ENCODE measurements at regions not wholly inside any gene's neighbourhood (a gene's known extent, or its start where the extent isn't known, plus 50 kb on each side); places are given as distances from the start of the nearest gene placed in this dataset.
A peak's percentile ranks its signal among the peaks of the same experiment; 100 is the strongest.

DNA sequence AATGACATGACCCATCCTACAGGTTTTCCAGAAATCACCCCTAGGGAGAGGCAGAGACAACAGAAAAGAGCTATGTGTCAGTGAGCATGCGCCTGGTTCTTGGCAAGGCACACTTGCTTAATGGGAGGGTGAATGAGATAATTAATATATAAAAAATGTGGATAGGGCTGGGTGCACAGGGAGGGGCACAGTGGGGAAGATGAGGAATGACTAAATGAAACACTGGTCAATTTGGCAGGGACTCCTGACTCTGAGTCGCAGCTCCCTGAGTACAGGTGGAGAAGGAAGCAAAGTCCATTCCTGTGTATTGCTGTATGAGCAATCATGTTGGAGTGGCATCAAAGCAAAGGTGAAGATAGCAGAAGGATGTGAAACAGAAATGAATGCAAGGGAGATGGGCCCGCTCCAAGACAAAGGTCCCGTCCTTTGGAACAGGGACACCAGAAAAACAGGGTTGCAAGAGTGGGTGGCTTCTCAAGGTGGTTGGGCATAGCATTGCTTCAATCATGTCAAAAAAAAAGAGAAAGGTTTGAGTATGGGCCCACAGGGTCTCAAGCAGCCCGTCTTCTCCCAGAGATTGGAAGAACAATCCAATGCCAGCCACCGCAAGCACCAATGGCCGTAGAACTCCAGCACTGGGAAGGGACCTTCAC lies 278.4 kb upstream of the AGTR2 start (continued):
- TF ChIP-seq, protein P1, sequence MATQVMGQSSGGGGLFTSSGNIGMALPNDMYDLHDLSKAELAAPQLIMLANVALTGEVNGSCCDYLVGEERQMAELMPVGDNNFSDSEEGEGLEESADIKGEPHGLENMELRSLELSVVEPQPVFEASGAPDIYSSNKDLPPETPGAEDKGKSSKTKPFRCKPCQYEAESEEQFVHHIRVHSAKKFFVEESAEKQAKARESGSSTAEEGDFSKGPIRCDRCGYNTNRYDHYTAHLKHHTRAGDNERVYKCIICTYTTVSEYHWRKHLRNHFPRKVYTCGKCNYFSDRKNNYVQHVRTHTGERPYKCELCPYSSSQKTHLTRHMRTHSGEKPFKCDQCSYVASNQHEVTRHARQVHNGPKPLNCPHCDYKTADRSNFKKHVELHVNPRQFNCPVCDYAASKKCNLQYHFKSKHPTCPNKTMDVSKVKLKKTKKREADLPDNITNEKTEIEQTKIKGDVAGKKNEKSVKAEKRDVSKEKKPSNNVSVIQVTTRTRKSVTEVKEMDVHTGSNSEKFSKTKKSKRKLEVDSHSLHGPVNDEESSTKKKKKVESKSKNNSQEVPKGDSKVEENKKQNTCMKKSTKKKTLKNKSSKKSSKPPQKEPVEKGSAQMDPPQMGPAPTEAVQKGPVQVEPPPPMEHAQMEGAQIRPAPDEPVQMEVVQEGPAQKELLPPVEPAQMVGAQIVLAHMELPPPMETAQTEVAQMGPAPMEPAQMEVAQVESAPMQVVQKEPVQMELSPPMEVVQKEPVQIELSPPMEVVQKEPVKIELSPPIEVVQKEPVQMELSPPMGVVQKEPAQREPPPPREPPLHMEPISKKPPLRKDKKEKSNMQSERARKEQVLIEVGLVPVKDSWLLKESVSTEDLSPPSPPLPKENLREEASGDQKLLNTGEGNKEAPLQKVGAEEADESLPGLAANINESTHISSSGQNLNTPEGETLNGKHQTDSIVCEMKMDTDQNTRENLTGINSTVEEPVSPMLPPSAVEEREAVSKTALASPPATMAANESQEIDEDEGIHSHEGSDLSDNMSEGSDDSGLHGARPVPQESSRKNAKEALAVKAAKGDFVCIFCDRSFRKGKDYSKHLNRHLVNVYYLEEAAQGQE (IDR thresholded peaks at IDR 0.05; ENCODE audit: low read depth, low read length): no peak
- TF ChIP-seq SP1 (IDR thresholded peaks at IDR 0.05; ENCODE audit: low read depth, low read length) (no peak), HDAC2 (IDR thresholded peaks at IDR 0.05) (no peak), POU2F2 (IDR thresholded peaks at IDR 0.05; ENCODE audit: borderline replicate concordance, low read depth, low read length) (no peak), NBN (IDR thresholded peaks at IDR 0.05) (no peak), ASH2L (IDR thresholded peaks at IDR 0.05; ENCODE audit: borderline replicate concordance, low read depth) (no peak), RUNX3 (IDR thresholded peaks at IDR 0.05; ENCODE audit: low read length) (no peak), MTA2 (IDR thresholded peaks at IDR 0.05; ENCODE audit: low read depth) (no peak)

DNA sequence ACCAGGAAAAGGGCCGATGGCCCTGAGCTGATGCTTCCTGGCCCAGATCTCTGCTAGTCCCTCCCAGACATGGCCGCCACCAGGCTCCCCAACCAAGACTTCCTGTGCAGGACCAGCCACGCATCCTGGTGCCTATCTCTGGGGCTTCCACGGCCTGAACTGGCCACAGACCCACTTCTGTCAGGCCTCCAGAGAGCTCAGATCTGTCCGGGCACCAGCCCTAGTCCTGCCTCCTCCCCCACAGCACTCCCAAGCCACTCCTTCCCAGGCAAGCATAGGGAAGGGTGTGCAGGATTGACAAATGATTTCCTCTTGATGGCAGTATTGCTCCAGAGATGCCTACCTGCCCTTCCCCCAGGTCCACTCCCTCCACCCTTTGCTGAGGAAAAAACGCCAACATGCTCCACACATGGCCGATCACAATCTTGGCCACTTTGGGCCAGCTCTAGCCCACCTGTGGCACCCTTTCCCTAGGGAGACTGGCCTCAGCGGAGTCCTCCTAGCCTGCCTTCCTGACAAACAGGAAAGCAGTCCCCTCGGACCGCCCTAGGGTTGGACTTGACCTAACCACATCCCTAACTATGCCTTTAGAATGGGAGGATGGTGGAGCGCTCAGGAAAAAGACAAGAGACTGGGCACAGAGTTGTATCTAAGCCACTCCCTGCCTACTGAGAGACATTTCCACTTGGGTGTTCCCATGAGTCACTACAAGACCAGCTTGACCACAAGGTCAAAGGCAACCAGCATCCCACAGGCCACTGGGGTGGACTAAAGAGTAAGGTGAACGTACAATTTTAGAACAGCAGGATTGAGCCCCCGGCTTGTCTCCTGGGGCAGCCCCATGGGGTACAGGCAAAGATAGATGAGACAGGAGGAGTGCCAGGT lies 277.5 kb upstream of the AGTR2 start:
- ChIA-PET CTCF (no interaction called here), SMC1A (ENCODE audit: uncharacterized antibody, unreplicated experiment) (interaction anchor here (2.0 kb wide), 1 partner anchor 55 kb away, joined by 5 read pairs; no protein-coding TSS in a partner anchor)
- TF ChIP-seq FOS (IDR thresholded peaks at IDR 0.05; ENCODE audit: borderline replicate concordance, extremely low read depth, insufficient read length) (no peak), SIN3A (IDR thresholded peaks at IDR 0.05; ENCODE audit: low read depth, low read length) (no peak), SREBF2 (IDR thresholded peaks at IDR 0.05; ENCODE audit: low read length) (no peak), SUZ12 (IDR thresholded peaks at IDR 0.05; ENCODE audit: unreplicated experiment) (no peak), MYC (IDR thresholded peaks at IDR 0.05; ENCODE audit: insufficient read depth, insufficient read length, insufficient replicate concordance, low read length, severe bottlenecking) (no peak)
- TF ChIP-seq, protein P2, sequence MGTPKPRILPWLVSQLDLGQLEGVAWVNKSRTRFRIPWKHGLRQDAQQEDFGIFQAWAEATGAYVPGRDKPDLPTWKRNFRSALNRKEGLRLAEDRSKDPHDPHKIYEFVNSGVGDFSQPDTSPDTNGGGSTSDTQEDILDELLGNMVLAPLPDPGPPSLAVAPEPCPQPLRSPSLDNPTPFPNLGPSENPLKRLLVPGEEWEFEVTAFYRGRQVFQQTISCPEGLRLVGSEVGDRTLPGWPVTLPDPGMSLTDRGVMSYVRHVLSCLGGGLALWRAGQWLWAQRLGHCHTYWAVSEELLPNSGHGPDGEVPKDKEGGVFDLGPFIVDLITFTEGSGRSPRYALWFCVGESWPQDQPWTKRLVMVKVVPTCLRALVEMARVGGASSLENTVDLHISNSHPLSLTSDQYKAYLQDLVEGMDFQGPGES (IDR thresholded peaks at IDR 0.05): no peak
- TF ChIP-seq, protein P3, sequence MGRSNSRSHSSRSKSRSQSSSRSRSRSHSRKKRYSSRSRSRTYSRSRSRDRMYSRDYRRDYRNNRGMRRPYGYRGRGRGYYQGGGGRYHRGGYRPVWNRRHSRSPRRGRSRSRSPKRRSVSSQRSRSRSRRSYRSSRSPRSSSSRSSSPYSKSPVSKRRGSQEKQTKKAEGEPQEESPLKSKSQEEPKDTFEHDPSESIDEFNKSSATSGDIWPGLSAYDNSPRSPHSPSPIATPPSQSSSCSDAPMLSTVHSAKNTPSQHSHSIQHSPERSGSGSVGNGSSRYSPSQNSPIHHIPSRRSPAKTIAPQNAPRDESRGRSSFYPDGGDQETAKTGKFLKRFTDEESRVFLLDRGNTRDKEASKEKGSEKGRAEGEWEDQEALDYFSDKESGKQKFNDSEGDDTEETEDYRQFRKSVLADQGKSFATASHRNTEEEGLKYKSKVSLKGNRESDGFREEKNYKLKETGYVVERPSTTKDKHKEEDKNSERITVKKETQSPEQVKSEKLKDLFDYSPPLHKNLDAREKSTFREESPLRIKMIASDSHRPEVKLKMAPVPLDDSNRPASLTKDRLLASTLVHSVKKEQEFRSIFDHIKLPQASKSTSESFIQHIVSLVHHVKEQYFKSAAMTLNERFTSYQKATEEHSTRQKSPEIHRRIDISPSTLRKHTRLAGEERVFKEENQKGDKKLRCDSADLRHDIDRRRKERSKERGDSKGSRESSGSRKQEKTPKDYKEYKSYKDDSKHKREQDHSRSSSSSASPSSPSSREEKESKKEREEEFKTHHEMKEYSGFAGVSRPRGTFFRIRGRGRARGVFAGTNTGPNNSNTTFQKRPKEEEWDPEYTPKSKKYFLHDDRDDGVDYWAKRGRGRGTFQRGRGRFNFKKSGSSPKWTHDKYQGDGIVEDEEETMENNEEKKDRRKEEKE (IDR thresholded peaks at IDR 0.05): no peak

More for the DNA sequence above, 277.5 kb upstream of the AGTR2 start:
- in situ Hi-C loops (cut with MboI) (no loop called here), intact Hi-C loops (cut with micrococcal nuclease; ENCODE audit: unreplicated experiment) (loop anchor here (1.0 kb wide), 1 partner anchor 47 kb away; no protein-coding TSS in a partner anchor)
- H3K9me3 ChIP-seq (replicated peaks; ENCODE audit: control insufficient read depth, insufficient read depth, low read length): no peaks in the 10 kb centered on the region; the same call in 2 of the 3 replicates
- H3K79me2 ChIP-seq (ENCODE audit: control insufficient read depth, insufficient read depth, low read length): no peaks in the 10 kb centered on the region
- H3K27me3 ChIP-seq (replicated peaks in 1 of 2; ENCODE audit: control insufficient read depth in 2 of 2, insufficient read depth in 2 of 2, low read length in 1 of 2): no peaks in the 10 kb centered on the region
- H3K4me2 ChIP-seq (ENCODE audit: control insufficient read depth, insufficient read depth): peak overlapping the region; percentile 60
- H3K9ac ChIP-seq (ENCODE audit: control insufficient read depth, insufficient read depth, low read length): peak overlapping the region; percentile 39; the same call in 1 of the 2 replicates
- DNase-seq (ENCODE audit: low read depth, low spot score) (peak; percentile 73), ATAC-seq (peak; percentile 75), FAIRE-seq (peak; percentile 74)
- H3K4me1 ChIP-seq (ENCODE audit: control insufficient read depth, insufficient read depth, low read length): peaks cover 6% of the 10 kb centered on the region; the same call in 1 of the 2 replicates
- peak overlapping the region; percentile 32; the same call in 1 of the 2 replicates for H3K27ac ChIP-seq (ENCODE audit: control insufficient read depth, insufficient read depth)
- H3K36me3 ChIP-seq (ENCODE audit: control insufficient read depth in 2 of 2, insufficient read depth in 2 of 2, low read length in 1 of 2): no peaks in the 10 kb centered on the region
- 8% methylated on average over 13 of the region's 13 CpGs for WGBS (ENCODE audit: insufficient coverage, insufficient replicate concordance, low lambda C conversion rate, missing lambda C conversion rate)
- POLR2A ChIA-PET: no interaction called here
- BruUV-seq (replicated peaks): no TSS peak
- H3K4me3 ChIP-seq: no peak overlapping the region
- RAD21 ChIA-PET (ENCODE audit: unreplicated experiment): no interaction called here
- no peaks in the 10 kb centered on the region for H4K20me1 ChIP-seq (ENCODE audit: control insufficient read depth, insufficient read depth)
- peak overlapping the region; percentile 74 for H2AFZ ChIP-seq (ENCODE audit: control insufficient read depth, low read depth, low read length)

Measured in GM12878 (cell line).